Lower lobe of right lung (tissue), 2 donors: ENCODE measurements at regions not wholly inside any gene's neighbourhood (a gene's known extent, or its start where the extent isn't known, plus 50 kb on each side); places are given as distances from the start of the nearest gene placed in this dataset.

Experiments
- ATAC-seq, 2 donors: fragments of 200-7000 bp; cut with Tn5 transposase; one replicate each; pipeline ENCODE4 v1.9.1; 2020 to 2022; ENCODE audit warnings: mild to moderate bottlenecking in 2 of 2, moderate library complexity in 2 of 2
- DNase-seq: peaks from one replicate; pipeline ENCODE4 v3.0.0-alpha.2; 2020
- H3K27ac ChIP-seq: fragments of 200-600 bp; one replicate; pipeline ENCODE4 v1.8.0; 2022
- H3K27me3 ChIP-seq: fragments of 200-600 bp; one replicate; pipeline ENCODE4 v1.8.0; 2022; ENCODE audit warnings: low read depth
- H3K36me3 ChIP-seq: fragments of 200-600 bp; one replicate; pipeline ENCODE4 v1.8.0; 2022; ENCODE audit warnings: mild to moderate bottlenecking
- H3K4me1 ChIP-seq: fragments of 200-600 bp; one replicate; pipeline ENCODE4 v1.8.0; 2022
- H3K4me3 ChIP-seq: fragments of 200-600 bp; one replicate; pipeline ENCODE4 v1.8.0; 2022; ENCODE audit warnings: mild to moderate bottlenecking
- H3K9me3 ChIP-seq: fragments of 200-600 bp; one replicate; pipeline ENCODE4 v1.8.0; 2022
- CTCF ChIP-seq: fragments of 200-600 bp; IDR thresholded peaks from one replicate; pipeline ENCODE4 v1.8.0; 2022; ENCODE audit warnings: antibody characterized with exemption, mild to moderate bottlenecking
- intact Hi-C: fragments of 100-400 bp; cut with DNase I; formaldehyde crosslinking; loops from one replicate; pipeline ENCODE4 v1.11.0; 2022
- donor health status: DM: no; HTN: yes; CAD: no; lungs with severe emphysema.

DNA sequence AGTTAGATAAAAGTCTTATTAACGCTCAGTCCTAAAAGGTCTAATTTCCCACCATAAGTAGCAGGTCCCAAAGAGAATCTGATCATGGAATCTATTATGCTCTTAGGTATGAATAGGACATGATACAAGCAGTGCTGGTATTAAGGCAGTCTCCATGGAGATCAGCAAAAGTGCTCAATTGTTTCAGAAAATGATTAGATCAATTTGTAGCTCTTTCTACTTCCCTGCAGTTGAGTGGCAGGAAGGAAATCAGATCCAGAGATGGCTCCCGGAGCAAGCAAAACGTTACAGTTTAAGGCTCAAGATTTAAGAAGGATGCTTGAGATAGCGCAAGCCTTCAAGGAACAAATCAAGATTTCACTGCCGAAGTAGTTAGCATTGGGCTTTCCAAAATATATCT is 205.7 kb downstream of the DRD1 start:
- TF ChIP-seq CTCF = no peak
- no peaks in the 10 kb centered on the region for H3K4me1 ChIP-seq
- intact Hi-C loops = no loop called here

GRCh38 chr5:175236176-175236575 is 207.8 kb downstream of the DRD1 start:
- H3K4me3 ChIP-seq = no peak overlapping the region
- H3K27me3 ChIP-seq = no peaks in the 10 kb centered on the region
- no peak for TF ChIP-seq CTCF
- DNase-seq = no peak
- H3K27ac ChIP-seq = no peak overlapping the region
- no peaks in the 10 kb centered on the region for H3K36me3 ChIP-seq
- intact Hi-C loops = no loop called here
- ATAC-seq = no peak
- H3K9me3 ChIP-seq = no peaks in the 10 kb centered on the region
- H3K4me1 ChIP-seq = no peaks in the 10 kb centered on the region

More for the DNA sequence above, 205.7 kb downstream of the DRD1 start:
- Histone ChIP-seq H3K4me3 (no peak overlapping the region), H3K9me3 (no peaks in the 10 kb centered on the region), H3K36me3 (no peaks in the 10 kb centered on the region), H3K27ac (no peak overlapping the region), H3K27me3 (no peaks in the 10 kb centered on the region)
- DNase-seq = no peak
- ATAC-seq = no peak

DNA sequence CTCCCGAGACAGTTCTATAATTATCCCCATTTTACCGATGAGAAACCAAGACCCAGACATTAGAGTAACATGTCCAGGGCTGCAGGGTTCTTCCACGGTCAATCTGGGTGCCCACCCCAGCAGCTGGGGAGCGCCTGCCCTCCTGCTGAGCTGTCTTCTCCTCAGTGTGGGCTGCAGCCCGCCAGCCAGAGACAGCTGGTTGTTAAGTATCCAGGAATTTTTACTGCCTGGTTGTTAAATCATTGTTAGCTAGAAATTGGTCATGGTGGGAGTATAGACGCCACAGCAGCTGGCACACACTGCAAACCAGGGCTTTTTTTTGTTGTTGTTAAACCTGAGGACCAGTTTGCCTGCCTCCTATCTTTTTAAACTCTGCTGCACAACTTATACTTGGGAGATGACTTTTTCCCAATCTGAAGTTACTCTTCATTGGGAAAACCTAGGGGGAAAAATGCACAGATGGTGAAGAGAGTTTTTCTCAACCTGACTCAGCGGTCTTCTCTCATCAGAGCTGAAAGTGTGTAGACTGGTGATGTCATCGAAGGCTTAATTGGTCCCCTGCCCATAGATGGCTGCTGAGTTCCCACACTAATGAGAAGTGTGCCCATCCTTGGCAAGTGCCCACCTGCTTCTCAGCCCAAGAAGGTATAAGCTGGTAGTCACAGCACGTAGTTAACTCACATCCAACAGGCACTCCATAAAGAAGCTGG is 208.6 kb downstream of the DRD1 start:
- no peak for ATAC-seq
- Histone ChIP-seq H3K27ac (no peak overlapping the region), H3K36me3 (no peaks in the 10 kb centered on the region), H3K4me1 (no peaks in the 10 kb centered on the region), H3K9me3 (no peaks in the 10 kb centered on the region), H3K4me3 (no peak overlapping the region), H3K27me3 (no peaks in the 10 kb centered on the region)
- no peak for DNase-seq
- intact Hi-C loops = no loop called here
- TF ChIP-seq CTCF = no peak

DNA sequence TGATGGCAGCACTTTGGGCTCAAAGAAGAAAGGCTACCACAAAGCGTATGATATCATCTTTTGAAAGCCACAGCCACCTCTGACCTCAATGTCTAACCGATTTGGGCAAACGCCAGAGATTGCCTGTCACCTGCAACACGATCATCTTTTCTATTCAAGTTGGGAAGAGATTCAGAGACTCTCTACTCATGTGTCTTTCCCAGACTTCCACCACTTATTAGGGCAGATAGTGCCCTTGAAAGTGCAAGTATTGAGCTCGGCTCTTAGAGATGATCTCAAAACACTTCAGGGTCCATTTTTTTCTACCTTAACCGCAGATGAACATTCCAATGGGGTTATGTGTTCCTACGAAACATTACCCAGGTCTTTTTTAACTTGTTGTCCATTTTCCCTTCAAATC is 213.7 kb downstream of the DRD1 start:
- DNase-seq (no peak), ATAC-seq (no peak)
- Histone ChIP-seq H3K36me3 (no peaks in the 10 kb centered on the region), H3K4me3 (no peak overlapping the region), H3K27me3 (no peaks in the 10 kb centered on the region), H3K9me3 (no peaks in the 10 kb centered on the region), H3K4me1 (no peaks in the 10 kb centered on the region), H3K27ac (no peak overlapping the region)
- TF ChIP-seq CTCF = no peak
- intact Hi-C loops = no loop called here

DNA sequence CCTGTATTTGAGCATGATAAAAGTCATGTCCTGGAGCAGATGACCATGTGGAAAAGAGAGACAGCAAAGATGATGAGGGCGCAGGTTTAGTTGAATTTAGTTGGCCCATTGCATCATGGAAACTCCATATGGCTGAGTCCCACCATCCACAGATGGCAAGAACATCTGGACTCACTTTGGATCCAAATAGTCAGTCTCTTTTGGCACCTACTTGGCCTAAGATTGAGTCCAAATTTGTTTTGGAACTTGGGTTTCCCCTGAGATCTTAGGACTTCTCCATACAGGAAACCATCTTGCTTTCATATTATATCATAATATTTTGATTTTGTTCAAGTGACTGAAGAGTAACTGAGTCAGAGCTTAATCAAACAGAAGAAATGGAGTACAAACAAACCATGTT is 217.5 kb downstream of the DRD1 start:
- DNase-seq = no peak
- no peak overlapping the region for H3K4me3 ChIP-seq
- H3K4me1 ChIP-seq = no peaks in the 10 kb centered on the region
- H3K27me3 ChIP-seq = no peaks in the 10 kb centered on the region
- H3K9me3 ChIP-seq = no peaks in the 10 kb centered on the region
- H3K27ac ChIP-seq = no peak overlapping the region
- no peak for ATAC-seq
- no peak for TF ChIP-seq CTCF
- intact Hi-C loops = no loop called here
- no peaks in the 10 kb centered on the region for H3K36me3 ChIP-seq
